Endothelial cell of umbilical vein (primary cell): ENCODE measurements at regions not wholly inside any gene's neighbourhood (a gene's known extent, or its start where the extent isn't known, plus 50 kb on each side); places are given as distances from the start of the nearest gene placed in this dataset.

Source experiments
- BruUV-seq: library from RNA; stranded (reverse); fragments of 400-500 nt; replicated peaks from 2 replicates; lab custom pipeline; 2021; lab: Mats Ljungman, UMichigan
- CTCF ChIA-PET: fragments of 300-600, 350-600 bp; sonication (Branson Sonifier 250); formaldehyde crosslinking; loops from one replicate; lab custom pipeline; 2021; ENCODE audit warnings: antibody characterized with exemption, inconsistent platforms; lab: Charles Lee
- POLR2A ChIA-PET: fragments of 300-600, 350-600 bp; sonication (Branson Sonifier 250); formaldehyde crosslinking; loops from one replicate; lab custom pipeline; 2021; ENCODE audit warnings: antibody characterized with exemption, inconsistent platforms; lab: Charles Lee
- DNase-seq: peaks from one replicate; pipeline ENCODE4 v3.0.0-alpha.2; 2011; ENCODE audit warnings: low read depth, low spot score
- FAIRE-seq: peaks from 2 replicates; lab custom pipeline; 2011; peaks lifted over from hg19 to GRCh38; lab: Jason Lieb, UNC
- H2AFZ ChIP-seq: 2 replicates; pipeline ENCODE4 v1.6.0; 2012; ENCODE audit warnings: low read depth, low read length, control low read depth, inconsistent platforms
- H3K27ac ChIP-seq: 2 replicates; pipeline ENCODE4 v1.5.1; 2011; ENCODE audit warnings: low read depth, mild to moderate bottlenecking, control low read depth, low read length, moderate library complexity; ENCODE audit not compliant: insufficient read depth
- H3K27me3 ChIP-seq, 2 experiments: 2 replicates each; pipeline versions ENCODE4 v1.6.0 to v1.6.1; 2011; ENCODE audit warnings: low read length in 2 of 2, mixed read lengths in 1 of 2; ENCODE audit not compliant: control insufficient read depth in 2 of 2, insufficient read depth in 2 of 2
- H3K36me3 ChIP-seq, 2 experiments: 2 replicates in 1 of 2; 3 replicates in 1 of 2; pipeline ENCODE4 v1.5.1; 2011; ENCODE audit warnings: low read length in 2 of 2, mild to moderate bottlenecking in 1 of 2, moderate library complexity in 1 of 2; ENCODE audit not compliant: control insufficient read depth in 2 of 2, insufficient read depth in 2 of 2; ENCODE audit errors: extremely low read depth in 1 of 2
- H3K4me1 ChIP-seq: 3 replicates; pipeline ENCODE4 v1.5.1; 2011; ENCODE audit warnings: mild to moderate bottlenecking, low read length; ENCODE audit not compliant: control insufficient read depth, insufficient read depth; ENCODE audit errors: extremely low read depth
- H3K4me2 ChIP-seq: 2 replicates; pipeline ENCODE4 v1.6.1; 2011; ENCODE audit warnings: low read length, control low read depth, mixed read lengths; ENCODE audit not compliant: insufficient read depth
- H3K4me3 ChIP-seq, 3 experiments: fragments of 200-600 bp in 1 of 3; sonication (generic), shearing (Covaris generic) in 1 of 3; replicated peaks in 1 of 3; 2 replicates each; pipeline ENCODE4 v1.5.1; 2011 to 2016; ENCODE audit warnings: control low read depth in 3 of 3, low read length in 3 of 3, mild to moderate bottlenecking in 2 of 3, inconsistent platforms in 1 of 3, low read depth in 1 of 3, moderate library complexity in 1 of 3; ENCODE audit not compliant: insufficient read depth in 1 of 3
- H3K79me2 ChIP-seq: 2 replicates; pipeline ENCODE4 v1.6.0; 2012; ENCODE audit warnings: low read length, inconsistent platforms; ENCODE audit not compliant: control insufficient read depth, insufficient read depth
- H3K9ac ChIP-seq: replicated peaks from 2 replicates; pipeline ENCODE3; 2011; ENCODE audit warnings: low read length, control low read depth; ENCODE audit not compliant: insufficient read depth; ENCODE audit errors: extremely low read depth
- H3K9me1 ChIP-seq: replicated peaks from 3 replicates; pipeline ENCODE4 v1.6.0; 2011; ENCODE audit warnings: mild to moderate bottlenecking, low read length; ENCODE audit not compliant: control insufficient read depth, insufficient read depth; ENCODE audit errors: extremely low read depth
- H3K9me3 ChIP-seq: replicated peaks from 2 replicates; pipeline ENCODE4 v1.5.1; 2012; ENCODE audit warnings: low read length, inconsistent platforms; ENCODE audit not compliant: control insufficient read depth, insufficient read depth
- H4K20me1 ChIP-seq: replicated peaks from 2 replicates; pipeline ENCODE3; 2011; ENCODE audit warnings: mild to moderate bottlenecking, low read length; ENCODE audit not compliant: control insufficient read depth, insufficient read depth; ENCODE audit errors: extremely low read depth
- CTCF ChIP-seq, 2 donors: IDR thresholded peaks; 1 replicate in 1 of 2; 2 replicates in 1 of 2; pipeline ENCODE4 v1.5.1; 2011; ENCODE audit warnings: low read length in 2 of 2, mild to moderate bottlenecking in 2 of 2, moderate library complexity in 2 of 2, control low read depth in 1 of 2, inconsistent platforms in 1 of 2, low read depth in 1 of 2; ENCODE audit not compliant: insufficient read depth in 1 of 2; ENCODE audit errors: extremely low read depth in 1 of 2
- EZH2 ChIP-seq: IDR thresholded peaks from 2 replicates; pipeline ENCODE4 v1.6.1; 2012; ENCODE audit warnings: borderline replicate concordance, low read depth, mild to moderate bottlenecking, moderate library complexity, low read length, inconsistent platforms; ENCODE audit not compliant: severe bottlenecking
- FOS ChIP-seq: IDR thresholded peaks from 2 replicates; pipeline ENCODE4 v1.6.1; 2011; ENCODE audit warnings: mild to moderate bottlenecking, low read length, moderate library complexity, borderline replicate concordance; ENCODE audit not compliant: insufficient read depth
- GATA2 ChIP-seq: IDR thresholded peaks from 2 replicates; pipeline ENCODE4 v1.7.0; 2011; ENCODE audit warnings: low read depth, mild to moderate bottlenecking, moderate library complexity, mixed read lengths, low read length; ENCODE audit not compliant: insufficient read length, insufficient read depth
- JUN ChIP-seq: IDR thresholded peaks from 2 replicates; pipeline ENCODE4 v1.6.1; 2011; ENCODE audit warnings: borderline replicate concordance, low read depth; ENCODE audit not compliant: insufficient read length, insufficient read depth
- MAX ChIP-seq: IDR thresholded peaks from 2 replicates; pipeline ENCODE4 v1.6.1; 2011; ENCODE audit not compliant: insufficient read depth, insufficient read length
- MYC ChIP-seq: IDR thresholded peaks from one replicate; pipeline ENCODE4 v1.6.1; 2011; ENCODE audit warnings: mild to moderate bottlenecking, low read depth, low read length
- POLR2A ChIP-seq: IDR thresholded peaks from 2 replicates; pipeline ENCODE4 v1.6.1; 2012; ENCODE audit warnings: low read depth, mild to moderate bottlenecking, control low read depth, low read length
- POLR2AphosphoS5 ChIP-seq: IDR thresholded peaks from 2 replicates; pipeline ENCODE4 v1.6.1; 2012; ENCODE audit warnings: low read depth, mild to moderate bottlenecking, control low read depth, low read length, moderate library complexity; ENCODE audit not compliant: insufficient read depth
- dilution Hi-C: fragments of 300-500 bp; cut with MboI; formaldehyde crosslinking; loops from one replicate; pipeline ENCODE4 v1.15.0; 2019; ENCODE audit warnings: low sequenced_read_pairs; ENCODE audit not compliant: extremely low pct_ligation_motif_present
- intact Hi-C: fragments of 100-400 bp; cut with micrococcal nuclease; formaldehyde crosslinking; loops from one replicate; pipeline ENCODE4 v1.10.0; 2022

- Histone ChIP-seq H3K4me2 (no peak overlapping the region), H2AFZ (no peak overlapping the region), H3K79me2 (no peaks in the 10 kb centered on the region), H3K27ac (no peak overlapping the region), H3K9me1 (no peaks in the 10 kb centered on the region), H3K4me3 (no peak overlapping the region), H3K9me3 (no peaks in the 10 kb centered on the region), H3K4me1 (no peaks in the 10 kb centered on the region), H3K27me3 (peaks cover 2 to 7% of the 10 kb centered on the region in 2 experiments), H4K20me1 (no peaks in the 10 kb centered on the region), H3K36me3 (no peaks in the 10 kb centered on the region), H3K9ac (no peak overlapping the region)
- no peak for TF ChIP-seq EZH2
- TF ChIP-seq CTCF (IDR thresholded peaks at IDR 0.05; ENCODE audit: extremely low read depth in 1 of 2, insufficient read depth in 1 of 2, low read depth in 1 of 2, low read length in 2 of 2), result no peak
- no peak for TF ChIP-seq MAX
- no peak for TF ChIP-seq POLR2AphosphoS5
- no peak for TF ChIP-seq MYC
- ChIA-PET POLR2A (no interaction called here), CTCF (no interaction called here)
- no peak for FAIRE-seq
- no TSS peak for BruUV-seq
- DNase-seq, result no peak
- intact Hi-C loops (loop anchor here (5.0 kb wide), 1 partner anchor 32 kb away; no protein-coding TSS in a partner anchor), dilution Hi-C loops (no loop called here)
Observed at GRCh38 chr10:132484922-132485321, 52.7 kb upstream of the INPP5A start.

GRCh38 chr10:132485391-132485790 is 52.2 kb upstream of the INPP5A start:
- no peaks in the 10 kb centered on the region for H3K9me1 ChIP-seq
- ChIA-PET POLR2A (no interaction called here), CTCF (no interaction called here)
- no peaks in the 10 kb centered on the region for H3K36me3 ChIP-seq
- no peaks in the 10 kb centered on the region for H3K79me2 ChIP-seq
- no peaks in the 10 kb centered on the region for H4K20me1 ChIP-seq
- BruUV-seq, result no TSS peak
- no peak overlapping the region for H3K9ac ChIP-seq
- no peak overlapping the region for H3K4me2 ChIP-seq
- no peak overlapping the region for H2AFZ ChIP-seq
- dilution Hi-C loops (no loop called here), intact Hi-C loops (no loop called here)
- no peaks in the 10 kb centered on the region for H3K4me1 ChIP-seq
- no peaks in the 10 kb centered on the region for H3K9me3 ChIP-seq
- TF ChIP-seq CTCF (IDR thresholded peaks at IDR 0.05; ENCODE audit: extremely low read depth in 1 of 2, insufficient read depth in 1 of 2, low read depth in 1 of 2, low read length in 2 of 2), result no peak
- no peak for TF ChIP-seq POLR2AphosphoS5
- no peak for TF ChIP-seq MAX
- TF ChIP-seq JUN, result no peak
- TF ChIP-seq FOS, result no peak
- no peak for TF ChIP-seq POLR2A
- no peak for TF ChIP-seq GATA2
- no peak for TF ChIP-seq EZH2
- TF ChIP-seq MYC, result no peak
- FAIRE-seq, result no peak
- DNase-seq, result no peak
- no peak overlapping the region for H3K27ac ChIP-seq
- peaks cover 2 to 7% of the 10 kb centered on the region in 2 experiments for H3K27me3 ChIP-seq
- H3K4me3 ChIP-seq, result no peak overlapping the region
